ENCODE measurements at regions not wholly inside any gene's neighbourhood (a gene's known extent, or its start where the extent isn't known, plus 50 kb on each side); places are given as distances from the start of the nearest gene placed in this dataset.

DNA sequence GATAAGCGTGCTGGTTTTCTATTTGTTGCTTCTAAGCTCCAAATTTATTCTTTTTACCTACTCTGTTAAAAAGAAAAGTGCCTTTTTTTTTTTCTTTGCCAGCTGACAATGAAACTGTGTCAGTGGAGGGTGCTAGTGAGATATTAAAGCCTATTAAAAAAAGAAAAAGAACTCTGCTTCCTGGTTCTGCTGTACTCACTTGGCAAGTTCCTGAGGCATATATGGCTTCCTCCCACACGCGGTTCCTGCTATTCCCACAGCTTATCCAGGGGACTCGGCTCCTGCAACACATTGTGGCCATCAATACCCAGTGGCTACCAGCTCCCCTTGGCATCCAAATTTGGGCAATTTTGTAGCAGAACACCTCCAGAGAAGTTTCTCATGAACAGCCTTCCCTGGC lies 1977.7 kb upstream of the CDH9 start:
- no peak for DNase-seq (ENCODE audit: low read depth)
- H3K27me3 ChIP-seq (ENCODE audit: control insufficient read depth, insufficient read depth, low read length), result no peaks in the 10 kb centered on the region
- H3K36me3 ChIP-seq (ENCODE audit: control insufficient read depth, insufficient read depth, low read length), result no peaks in the 10 kb centered on the region
- no peak overlapping the region for H3K4me3 ChIP-seq (ENCODE audit: low read depth, low read length)
- TF ChIP-seq, protein P1, sequence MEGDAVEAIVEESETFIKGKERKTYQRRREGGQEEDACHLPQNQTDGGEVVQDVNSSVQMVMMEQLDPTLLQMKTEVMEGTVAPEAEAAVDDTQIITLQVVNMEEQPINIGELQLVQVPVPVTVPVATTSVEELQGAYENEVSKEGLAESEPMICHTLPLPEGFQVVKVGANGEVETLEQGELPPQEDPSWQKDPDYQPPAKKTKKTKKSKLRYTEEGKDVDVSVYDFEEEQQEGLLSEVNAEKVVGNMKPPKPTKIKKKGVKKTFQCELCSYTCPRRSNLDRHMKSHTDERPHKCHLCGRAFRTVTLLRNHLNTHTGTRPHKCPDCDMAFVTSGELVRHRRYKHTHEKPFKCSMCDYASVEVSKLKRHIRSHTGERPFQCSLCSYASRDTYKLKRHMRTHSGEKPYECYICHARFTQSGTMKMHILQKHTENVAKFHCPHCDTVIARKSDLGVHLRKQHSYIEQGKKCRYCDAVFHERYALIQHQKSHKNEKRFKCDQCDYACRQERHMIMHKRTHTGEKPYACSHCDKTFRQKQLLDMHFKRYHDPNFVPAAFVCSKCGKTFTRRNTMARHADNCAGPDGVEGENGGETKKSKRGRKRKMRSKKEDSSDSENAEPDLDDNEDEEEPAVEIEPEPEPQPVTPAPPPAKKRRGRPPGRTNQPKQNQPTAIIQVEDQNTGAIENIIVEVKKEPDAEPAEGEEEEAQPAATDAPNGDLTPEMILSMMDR (IDR thresholded peaks at IDR 0.05; ENCODE audit: insufficient read depth, low read length, severe bottlenecking), result no peak
- no peak for FAIRE-seq

GRCh38 chr5:29015523-29015922 lies 1977.1 kb upstream of the CDH9 start:
- DNase-seq (ENCODE audit: low read depth) (no peak), FAIRE-seq (no peak)
- H3K27me3 ChIP-seq (ENCODE audit: control insufficient read depth, insufficient read depth, low read length), result no peaks in the 10 kb centered on the region
- no peaks in the 10 kb centered on the region for H3K36me3 ChIP-seq (ENCODE audit: control insufficient read depth, insufficient read depth, low read length)
- TF ChIP-seq, protein P1 (IDR thresholded peaks at IDR 0.05; ENCODE audit: insufficient read depth, low read length, severe bottlenecking), result no peak
- H3K4me3 ChIP-seq (ENCODE audit: low read depth, low read length), result no peak overlapping the region

DNA sequence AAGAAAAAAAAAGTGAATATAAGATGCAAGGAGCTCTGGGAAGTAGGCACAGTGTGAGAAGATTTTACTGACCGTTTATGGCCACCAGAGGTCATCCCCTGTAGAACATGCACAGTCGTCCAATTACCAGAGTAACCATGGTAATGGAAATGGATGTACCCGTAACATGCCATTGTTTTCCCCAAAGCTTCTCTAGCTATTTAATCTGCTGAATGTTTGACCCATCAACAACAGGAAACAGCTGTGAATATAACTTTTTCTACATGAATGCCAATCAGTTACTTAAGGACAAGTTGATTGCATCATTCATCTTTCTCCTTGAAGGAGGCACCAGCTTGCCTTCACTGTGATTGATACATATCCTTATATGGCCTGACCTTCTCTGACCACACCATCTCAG lies 1967.0 kb upstream of the CDH9 start:
- Histone ChIP-seq H3K36me3 (ENCODE audit: control insufficient read depth, insufficient read depth, low read length) (no peaks in the 10 kb centered on the region), H3K4me3 (ENCODE audit: low read depth, low read length) (no peak overlapping the region), H3K27me3 (ENCODE audit: control insufficient read depth, insufficient read depth, low read length) (no peaks in the 10 kb centered on the region)
- TF ChIP-seq, protein P1 (IDR thresholded peaks at IDR 0.05; ENCODE audit: insufficient read depth, low read length, severe bottlenecking), result no peak
- FAIRE-seq, result no peak
- DNase-seq (ENCODE audit: low read depth), result no peak

- no peak for FAIRE-seq
- no peak overlapping the region for H3K4me3 ChIP-seq (ENCODE audit: low read depth, low read length)
- no peaks in the 10 kb centered on the region for H3K36me3 ChIP-seq (ENCODE audit: control insufficient read depth, insufficient read depth, low read length)
- no peaks in the 10 kb centered on the region for H3K27me3 ChIP-seq (ENCODE audit: control insufficient read depth, insufficient read depth, low read length)
- DNase-seq (ENCODE audit: low read depth), result no peak
- TF ChIP-seq, protein P1 (IDR thresholded peaks at IDR 0.05; ENCODE audit: insufficient read depth, low read length, severe bottlenecking), result no peak
Observed at GRCh38 chr5:29002481-29002880, 1964.1 kb upstream of the CDH9 start.

DNA sequence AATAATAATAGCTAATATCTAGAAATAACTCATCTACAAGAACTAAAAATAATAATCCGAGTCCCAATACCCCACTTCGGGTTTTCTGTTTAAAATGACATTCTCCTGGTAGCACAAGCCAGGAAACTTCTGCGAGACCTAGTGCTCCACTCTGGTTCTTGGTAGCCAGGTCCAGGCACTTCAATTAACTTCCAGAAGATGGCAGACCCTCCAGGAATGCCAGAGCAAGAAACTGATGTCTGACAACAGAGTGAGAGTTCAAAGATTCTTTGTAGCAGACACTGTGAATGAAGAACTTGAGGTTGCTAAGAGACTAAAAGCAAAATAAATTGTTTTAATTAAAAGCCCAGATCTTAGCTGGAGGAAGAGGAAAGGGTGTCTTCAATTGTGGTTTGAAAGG lies 1963.3 kb upstream of the CDH9 start:
- FAIRE-seq (no peak), DNase-seq (ENCODE audit: low read depth) (no peak)
- H3K4me3 ChIP-seq (ENCODE audit: low read depth, low read length), result no peak overlapping the region
- no peaks in the 10 kb centered on the region for H3K27me3 ChIP-seq (ENCODE audit: control insufficient read depth, insufficient read depth, low read length)
- TF ChIP-seq, protein P1 (IDR thresholded peaks at IDR 0.05; ENCODE audit: insufficient read depth, low read length, severe bottlenecking), result no peak
- no peaks in the 10 kb centered on the region for H3K36me3 ChIP-seq (ENCODE audit: control insufficient read depth, insufficient read depth, low read length)

DNA sequence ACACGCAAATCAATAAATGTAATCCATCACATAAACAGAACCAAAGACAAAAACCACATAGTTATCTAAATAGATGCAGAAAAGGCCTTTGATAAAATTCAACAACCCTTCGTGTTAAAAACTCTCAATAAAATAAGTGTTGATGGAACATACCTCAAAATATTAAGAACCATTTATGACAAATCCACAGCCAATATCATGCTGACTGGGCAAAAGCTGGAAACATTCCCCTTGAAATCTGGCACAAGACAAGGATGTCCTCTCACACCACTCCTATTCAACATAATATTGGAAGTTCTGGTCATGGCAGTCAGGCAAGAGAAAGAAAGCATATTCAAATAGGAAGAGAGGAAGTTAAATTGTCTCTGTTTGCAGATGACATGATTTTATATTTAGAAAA lies 1946.3 kb upstream of the CDH9 start:
- no peaks in the 10 kb centered on the region for H3K36me3 ChIP-seq (ENCODE audit: control insufficient read depth, insufficient read depth, low read length)
- DNase-seq (ENCODE audit: low read depth) (no peak), FAIRE-seq (no peak)
- no peak overlapping the region for H3K4me3 ChIP-seq (ENCODE audit: low read depth, low read length)
- no peaks in the 10 kb centered on the region for H3K27me3 ChIP-seq (ENCODE audit: control insufficient read depth, insufficient read depth, low read length)
- TF ChIP-seq, protein P1 (IDR thresholded peaks at IDR 0.05; ENCODE audit: insufficient read depth, low read length, severe bottlenecking), result no peak
